H1 (cell line): ENCODE measurements at regions not wholly inside any gene's neighbourhood (a gene's known extent, or its start where the extent isn't known, plus 50 kb on each side); places are given as distances from the start of the nearest gene placed in this dataset.

ENCODE experiments used
- BCL11A ChIP-seq, 2 experiments: IDR thresholded peaks; one replicate each; pipeline ENCODE4 v1.6.1; 2011; ENCODE audit warnings: low read depth in 2 of 2, low read length in 2 of 2, mild to moderate bottlenecking in 2 of 2
- CHD7 ChIP-seq: fragments of 300-600 bp; sonication (generic); IDR thresholded peaks from 2 replicates; pipeline ENCODE4 v1.7.1; 2012; ENCODE audit warnings: low read length, moderate library complexity, mild to moderate bottlenecking, inconsistent platforms; ENCODE audit not compliant: insufficient replicate concordance
- GTF2F1 ChIP-seq: IDR thresholded peaks from 2 replicates; pipeline ENCODE4 v1.6.1; 2012; ENCODE audit warnings: low read depth, low read length, improper control_type of control experiment, borderline replicate concordance
- HDAC6 ChIP-seq: IDR thresholded peaks from one replicate; pipeline ENCODE4 v1.7.1; 2012; ENCODE audit warnings: low read depth, mild to moderate bottlenecking, inconsistent platforms, low read length, moderate library complexity
- KDM1A ChIP-seq: fragments of 200-600, 300-600 bp; sonication (generic); IDR thresholded peaks from 2 replicates; pipeline ENCODE4 v1.7.1; 2016; ENCODE audit warnings: mild to moderate bottlenecking, low read length, borderline replicate concordance
- SIX5 ChIP-seq: IDR thresholded peaks from 2 replicates; pipeline ENCODE4 v1.6.1; 2011; ENCODE audit warnings: mild to moderate bottlenecking, low read depth, low read length
- SUZ12 ChIP-seq: fragments of 200-600 bp; sonication (generic); IDR thresholded peaks from 2 replicates; pipeline ENCODE4 v1.6.1; 2012; ENCODE audit warnings: mild to moderate bottlenecking, inconsistent platforms, low read length, moderate library complexity, mixed read lengths
- TF ChIP-seq, protein P1 (sequence below): IDR thresholded peaks from 2 replicates; pipeline ENCODE4 v1.6.1; 2012; ENCODE audit warnings: low read length, inconsistent platforms

DNA sequence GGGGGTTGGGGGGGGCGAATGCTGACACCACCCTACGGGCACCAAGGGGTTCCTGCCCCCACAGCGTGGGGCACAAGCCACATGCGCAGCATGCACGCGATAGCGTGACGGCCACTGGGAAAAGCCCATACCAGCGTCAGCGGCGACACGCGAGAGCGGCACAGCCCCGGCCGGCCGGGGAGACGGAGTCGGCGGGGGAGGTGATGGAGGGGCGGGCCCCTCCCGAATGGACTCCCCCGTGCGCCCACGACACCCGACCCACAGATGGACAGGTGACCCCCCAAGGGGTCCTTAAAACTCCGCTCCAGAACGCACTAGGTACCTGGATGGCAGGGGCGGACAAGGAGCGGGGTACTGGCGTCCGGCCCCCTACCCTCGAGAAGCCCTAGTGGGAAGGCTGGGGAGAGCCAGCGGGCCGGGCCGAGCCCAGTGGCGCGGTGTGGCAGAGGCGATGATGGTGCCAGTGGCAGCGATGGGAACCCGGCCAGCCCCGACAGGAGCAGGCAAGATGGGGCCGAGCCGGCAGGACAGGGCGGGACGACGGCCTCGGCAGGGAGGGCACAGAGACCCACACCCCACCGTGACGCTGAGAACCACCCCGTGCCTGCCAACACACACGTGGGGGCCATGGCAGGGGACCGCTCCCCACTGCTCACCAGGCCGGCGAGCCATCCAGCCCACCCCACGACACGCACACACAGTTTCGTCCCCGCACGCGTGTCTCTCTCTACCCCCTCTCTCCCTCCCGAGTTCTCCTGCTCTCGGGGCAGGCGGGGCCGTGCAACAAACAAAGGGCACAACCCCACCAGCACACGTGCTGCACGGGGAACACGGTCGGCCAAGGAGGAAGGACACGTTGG is 1959.8 kb upstream of the DEFB115 start (continued):
- TF ChIP-seq CHD7 (no peak), GTF2F1 (no peak), HDAC6 (no peak), SUZ12 (no peak), KDM1A (no peak), SIX5 (no peak), BCL11A (IDR thresholded peaks at IDR 0.05; ENCODE audit: low read depth in 2 of 2, low read length in 2 of 2) (no peak)
- TF ChIP-seq, protein P1, sequence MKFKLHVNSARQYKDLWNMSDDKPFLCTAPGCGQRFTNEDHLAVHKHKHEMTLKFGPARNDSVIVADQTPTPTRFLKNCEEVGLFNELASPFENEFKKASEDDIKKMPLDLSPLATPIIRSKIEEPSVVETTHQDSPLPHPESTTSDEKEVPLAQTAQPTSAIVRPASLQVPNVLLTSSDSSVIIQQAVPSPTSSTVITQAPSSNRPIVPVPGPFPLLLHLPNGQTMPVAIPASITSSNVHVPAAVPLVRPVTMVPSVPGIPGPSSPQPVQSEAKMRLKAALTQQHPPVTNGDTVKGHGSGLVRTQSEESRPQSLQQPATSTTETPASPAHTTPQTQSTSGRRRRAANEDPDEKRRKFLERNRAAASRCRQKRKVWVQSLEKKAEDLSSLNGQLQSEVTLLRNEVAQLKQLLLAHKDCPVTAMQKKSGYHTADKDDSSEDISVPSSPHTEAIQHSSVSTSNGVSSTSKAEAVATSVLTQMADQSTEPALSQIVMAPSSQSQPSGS, result no peak
